ENCODE measurements at regions not wholly inside any gene's neighbourhood (a gene's known extent, or its start where the extent isn't known, plus 50 kb on each side); places are given as distances from the start of the nearest gene placed in this dataset.

DNA sequence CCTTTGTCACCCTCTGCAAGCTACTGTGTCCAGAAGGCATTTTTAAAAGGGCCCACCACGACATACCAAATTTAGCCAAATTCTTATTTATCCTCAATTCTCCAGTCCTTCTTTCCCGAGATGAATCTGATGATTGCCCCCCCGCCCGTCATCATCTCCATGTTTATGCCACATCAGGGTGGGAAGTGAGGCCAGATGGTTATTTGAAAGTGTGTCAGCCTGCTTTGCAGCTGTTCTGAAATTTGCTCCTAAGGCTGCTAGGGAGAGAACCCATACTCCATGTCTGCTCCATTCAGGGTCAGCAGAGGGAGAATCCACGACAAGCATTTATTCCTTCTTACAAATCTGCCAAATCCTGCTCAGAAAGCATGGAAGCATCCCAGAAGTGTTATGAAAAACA, 337.8 kb downstream of the ADAMTS20 start:
- TF ChIP-seq, protein P1, sequence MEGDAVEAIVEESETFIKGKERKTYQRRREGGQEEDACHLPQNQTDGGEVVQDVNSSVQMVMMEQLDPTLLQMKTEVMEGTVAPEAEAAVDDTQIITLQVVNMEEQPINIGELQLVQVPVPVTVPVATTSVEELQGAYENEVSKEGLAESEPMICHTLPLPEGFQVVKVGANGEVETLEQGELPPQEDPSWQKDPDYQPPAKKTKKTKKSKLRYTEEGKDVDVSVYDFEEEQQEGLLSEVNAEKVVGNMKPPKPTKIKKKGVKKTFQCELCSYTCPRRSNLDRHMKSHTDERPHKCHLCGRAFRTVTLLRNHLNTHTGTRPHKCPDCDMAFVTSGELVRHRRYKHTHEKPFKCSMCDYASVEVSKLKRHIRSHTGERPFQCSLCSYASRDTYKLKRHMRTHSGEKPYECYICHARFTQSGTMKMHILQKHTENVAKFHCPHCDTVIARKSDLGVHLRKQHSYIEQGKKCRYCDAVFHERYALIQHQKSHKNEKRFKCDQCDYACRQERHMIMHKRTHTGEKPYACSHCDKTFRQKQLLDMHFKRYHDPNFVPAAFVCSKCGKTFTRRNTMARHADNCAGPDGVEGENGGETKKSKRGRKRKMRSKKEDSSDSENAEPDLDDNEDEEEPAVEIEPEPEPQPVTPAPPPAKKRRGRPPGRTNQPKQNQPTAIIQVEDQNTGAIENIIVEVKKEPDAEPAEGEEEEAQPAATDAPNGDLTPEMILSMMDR (IDR thresholded peaks at IDR 0.05; ENCODE audit: insufficient read depth, low read depth, low read length) = no peak
- no peak for DNase-seq (ENCODE audit: low read depth)
- H3K4me3 ChIP-seq (ENCODE audit: low read depth, low read length) = no peak overlapping the region

DNA sequence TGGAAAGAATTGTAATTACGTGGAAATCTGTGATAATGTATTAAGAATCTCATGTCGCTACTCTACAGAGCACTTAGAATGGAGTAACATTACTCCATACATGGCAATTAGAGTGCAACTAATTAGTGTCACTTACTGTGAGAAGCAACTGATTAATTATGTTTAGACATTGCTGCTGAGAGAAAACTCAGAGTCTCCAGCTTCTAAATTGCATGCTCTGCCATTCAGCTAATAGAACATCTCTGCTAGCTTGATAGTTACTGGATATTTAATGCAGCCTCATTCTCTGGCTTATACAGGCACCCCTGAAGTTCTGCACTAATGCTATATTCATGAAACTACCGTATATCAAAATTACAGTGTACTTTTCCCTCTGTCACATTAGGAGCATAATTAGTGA, 338.4 kb downstream of the ADAMTS20 start:
- TF ChIP-seq, protein P1 (IDR thresholded peaks at IDR 0.05; ENCODE audit: insufficient read depth, low read depth, low read length) = no peak
- DNase-seq (ENCODE audit: low read depth) = no peak
- no peak overlapping the region for H3K4me3 ChIP-seq (ENCODE audit: low read depth, low read length)

DNA sequence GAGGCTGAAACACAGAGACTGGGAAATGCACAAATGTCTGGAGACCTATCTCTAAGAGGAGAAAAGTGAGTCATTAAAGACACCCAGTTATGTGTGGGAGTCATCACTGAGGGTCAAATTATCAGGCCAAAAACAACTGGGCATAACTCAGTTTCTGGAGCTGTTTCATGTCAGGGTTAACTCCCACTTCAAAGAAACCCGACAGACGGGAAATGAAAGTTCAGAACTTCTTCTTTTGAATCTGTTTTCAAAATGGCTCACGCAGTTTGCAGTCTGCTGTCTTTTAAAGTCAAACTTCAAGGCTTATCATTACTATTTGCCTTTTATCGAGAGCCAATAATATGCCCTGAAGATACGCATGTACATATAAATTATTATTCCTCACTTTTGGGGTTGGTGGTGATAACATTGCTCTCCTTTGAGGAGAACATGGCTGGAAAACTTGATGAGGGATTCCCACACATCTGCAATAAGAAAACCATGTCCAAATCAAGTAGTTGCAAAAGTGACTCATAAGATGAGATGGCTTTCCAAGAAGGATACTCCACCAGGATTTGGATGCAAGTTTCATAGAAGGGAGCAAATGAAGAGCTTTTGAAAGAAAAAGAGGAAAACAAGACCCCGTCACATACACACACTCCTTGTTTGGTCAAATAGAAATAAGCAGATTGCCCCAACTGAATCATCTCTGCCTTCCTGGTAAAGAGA, 341.4 kb downstream of the ADAMTS20 start:
- no peak overlapping the region for H3K4me3 ChIP-seq (ENCODE audit: low read depth, low read length)
- TF ChIP-seq, protein P1 (IDR thresholded peaks at IDR 0.05; ENCODE audit: insufficient read depth, low read depth, low read length) = no peak
- peak; percentile 60 for DNase-seq (ENCODE audit: low read depth)

DNA sequence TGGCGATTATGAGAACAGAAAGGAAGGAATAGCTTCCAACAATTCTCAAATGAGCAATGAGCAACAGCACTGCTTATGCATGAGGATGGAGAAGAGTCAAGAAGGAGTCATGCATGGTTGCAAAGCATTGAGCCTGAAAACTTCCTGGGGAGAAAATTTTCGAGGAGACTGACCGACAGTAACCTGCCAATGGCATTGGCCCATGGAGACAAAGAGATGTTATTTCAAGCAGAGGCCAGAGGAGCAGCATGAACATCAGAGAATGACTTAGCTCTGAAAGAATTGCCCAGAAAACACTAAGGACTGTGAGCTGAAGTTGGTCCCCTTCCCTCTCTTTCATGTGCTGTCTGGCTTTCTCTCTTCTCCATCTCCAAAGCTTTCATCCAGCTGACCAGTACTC, 343.4 kb downstream of the ADAMTS20 start:
- H3K4me3 ChIP-seq (ENCODE audit: low read depth, low read length) = no peak overlapping the region
- TF ChIP-seq, protein P1 (IDR thresholded peaks at IDR 0.05; ENCODE audit: insufficient read depth, low read depth, low read length) = no peak
- no peak for DNase-seq (ENCODE audit: low read depth)

DNA sequence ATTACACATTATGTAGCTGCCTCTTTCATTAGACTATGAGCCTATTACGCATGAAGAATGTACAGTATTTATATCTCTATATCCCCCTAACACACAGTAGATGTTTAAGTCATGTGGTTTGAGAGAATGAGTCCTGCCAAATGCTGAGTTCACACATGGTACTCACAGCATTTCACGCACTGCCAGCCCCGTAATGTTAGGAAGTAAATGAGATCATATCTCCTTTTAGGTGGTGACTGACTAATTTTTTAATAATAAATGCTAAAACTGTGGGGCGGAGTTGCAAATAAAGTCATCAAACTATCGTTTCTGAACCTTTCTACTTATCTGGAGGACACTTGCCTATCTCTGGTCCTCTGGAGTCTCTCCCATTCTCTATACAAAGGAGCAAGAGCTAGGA, 343.8 kb downstream of the ADAMTS20 start:
- DNase-seq (ENCODE audit: low read depth) = no peak
- TF ChIP-seq, protein P1 (IDR thresholded peaks at IDR 0.05; ENCODE audit: insufficient read depth, low read depth, low read length) = no peak

DNA sequence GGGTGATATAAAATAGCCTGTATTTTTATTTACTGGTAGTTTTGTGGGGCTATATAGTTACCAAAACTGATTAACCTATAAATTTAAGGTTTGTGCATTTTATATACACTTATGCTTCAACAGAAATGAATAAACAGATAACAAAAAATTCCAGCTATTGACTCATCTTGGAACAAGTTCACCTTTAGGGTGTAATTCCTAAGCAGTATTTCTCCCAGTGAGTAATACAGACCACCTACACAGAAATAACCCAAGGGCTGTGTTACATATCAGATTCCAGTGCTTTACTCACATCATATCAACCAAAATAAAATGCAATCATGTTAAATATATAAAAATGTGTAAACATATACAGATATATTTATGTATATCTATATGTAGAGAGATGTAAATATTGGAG, 345.6 kb downstream of the ADAMTS20 start:
- TF ChIP-seq, protein P1 (IDR thresholded peaks at IDR 0.05; ENCODE audit: insufficient read depth, low read depth, low read length) = no peak
- H3K4me3 ChIP-seq (ENCODE audit: low read depth, low read length) = no peak overlapping the region
- DNase-seq (ENCODE audit: low read depth) = peak; percentile 2

More for the DNA sequence above, 343.8 kb downstream of the ADAMTS20 start:
- no peak overlapping the region for H3K4me3 ChIP-seq (ENCODE audit: low read depth, low read length)

DNA sequence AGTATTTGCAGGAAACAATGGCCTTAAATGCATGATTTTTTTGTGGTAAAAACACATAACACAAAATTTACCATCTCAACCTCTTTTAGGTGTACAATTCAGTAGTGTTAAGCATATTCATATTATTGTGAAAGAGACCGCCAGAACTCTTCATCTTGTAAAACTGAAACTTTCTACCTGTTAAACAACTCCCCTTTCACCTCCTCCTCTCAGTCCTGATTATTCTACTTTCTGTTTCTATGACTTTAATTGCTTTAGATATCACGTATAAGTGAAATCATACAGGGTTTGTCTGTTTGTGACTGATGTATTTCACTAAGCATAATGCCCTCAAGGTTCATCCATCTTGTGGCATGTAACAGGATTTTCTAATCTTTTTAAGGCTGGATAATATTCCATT, 353.4 kb downstream of the ADAMTS20 start:
- H3K4me3 ChIP-seq (ENCODE audit: low read depth, low read length) = no peak overlapping the region
- TF ChIP-seq, protein P1 (IDR thresholded peaks at IDR 0.05; ENCODE audit: insufficient read depth, low read depth, low read length) = no peak
- DNase-seq (ENCODE audit: low read depth) = no peak

All from fibroblast of villous mesenchyme (primary cell).